BLaER1 treated with 17β-estradiol and CSF1 and Interleukin-3, amounts not matched to agents 10 nM and 100 nM (cell line): ENCODE measurements at regions not wholly inside any gene's neighbourhood (a gene's known extent, or its start where the extent isn't known, plus 50 kb on each side); places are given as distances from the start of the nearest gene placed in this dataset.
A peak's percentile ranks its signal among the peaks of the same experiment; 100 is the strongest.

Source experiments
- H3K27ac ChIP-seq, 11 experiments: shearing (Covaris generic); formaldehyde crosslinking; 2 replicates each; pipeline ENCODE4 v1.8.1; 2022
- H3K27me3 ChIP-seq, 11 experiments: shearing (Covaris generic); formaldehyde crosslinking; 2 replicates each; pipeline ENCODE4 v1.8.1; 2022
- H3K36me3 ChIP-seq, 11 experiments: shearing (Covaris generic); formaldehyde crosslinking; 2 replicates each; pipeline ENCODE4 v1.8.1; 2022
- H3K4me1 ChIP-seq, 10 experiments: shearing (Covaris generic); formaldehyde crosslinking; 2 replicates each; pipeline ENCODE4 v1.8.1; 2022
- H3K4me2 ChIP-seq, 11 experiments: shearing (Covaris generic); formaldehyde crosslinking; 2 replicates each; pipeline ENCODE4 v1.8.1; 2022
- H3K4me3 ChIP-seq, 10 experiments: shearing (Covaris generic); formaldehyde crosslinking; 2 replicates each; pipeline ENCODE4 v1.8.1; 2022
- H3K9ac ChIP-seq, 11 experiments: shearing (Covaris generic); formaldehyde crosslinking; 2 replicates each; pipeline ENCODE4 v1.8.1; 2022
- H3K9me3 ChIP-seq, 11 experiments: shearing (Covaris generic); formaldehyde crosslinking; replicated peaks in 1 of 11; 2 replicates each; pipeline ENCODE4 v1.8.1; 2022
- H4K20me1 ChIP-seq, 11 experiments: shearing (Covaris generic); formaldehyde crosslinking; 2 replicates each; pipeline ENCODE4 v1.8.1; 2022
- Cebpa-rat ChIP-seq, 11 experiments: shearing (Covaris generic); IDR thresholded peaks; 2 replicates each; pipeline ENCODE4 v1.8.1; 2022

DNA sequence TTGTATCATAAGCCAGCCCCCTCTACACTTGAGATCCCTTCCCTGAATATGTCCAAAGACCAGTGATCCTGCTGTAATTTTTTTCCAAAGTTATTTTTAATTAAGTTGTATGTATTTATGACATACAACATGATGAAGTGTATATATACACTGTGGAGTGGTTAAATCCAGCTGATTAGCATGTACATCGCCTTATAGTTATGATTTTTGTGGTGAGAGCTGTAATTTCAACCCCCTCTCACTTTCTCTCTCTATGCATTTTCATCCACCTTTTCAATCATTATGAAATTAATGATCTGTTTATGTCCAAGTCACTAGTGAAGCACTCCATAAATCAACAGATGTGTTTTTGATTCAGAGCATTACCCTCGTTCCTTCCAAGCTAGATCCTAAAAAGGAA lies 85.3 kb downstream of the KCTD12 start:
- no peak overlapping the region for H3K4me2 ChIP-seq
- H3K9me3 ChIP-seq, result peaks cover 0 to 23% (median 8%) of the 10 kb centered on the region in 11 experiments; a peak in 17 of 22 replicates
- H3K4me3 ChIP-seq, result no peak overlapping the region
- H3K4me1 ChIP-seq, result peaks cover 0 to 60% (median 13%) of the 10 kb centered on the region in 10 experiments; a peak in 10 of 20 replicates
- H3K9ac ChIP-seq, result no peak overlapping the region
- no peaks in the 10 kb centered on the region for H4K20me1 ChIP-seq
- TF ChIP-seq Cebpa-rat (IDR thresholded peaks at IDR 0.05), result no peak
- no peaks in the 10 kb centered on the region for H3K27me3 ChIP-seq
- no peak overlapping the region for H3K27ac ChIP-seq
- no peaks in the 10 kb centered on the region for H3K36me3 ChIP-seq

DNA sequence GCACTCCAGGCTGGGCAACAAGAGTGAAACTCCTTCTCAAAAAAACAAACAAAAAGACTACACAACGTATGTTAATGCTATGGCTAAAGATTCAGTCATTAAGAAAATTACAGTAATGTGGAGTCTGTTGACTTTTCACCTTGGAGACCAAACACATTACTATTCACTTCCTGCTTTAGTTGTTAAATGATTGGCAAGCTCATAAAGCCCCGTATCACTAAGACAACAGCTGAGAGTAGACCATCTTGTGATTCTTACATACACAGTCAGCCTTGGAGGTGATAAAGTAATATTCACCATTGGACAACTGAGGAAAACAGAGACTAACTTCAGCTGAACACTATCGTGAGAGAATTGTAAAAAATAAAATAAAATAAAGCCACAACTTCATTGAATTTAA lies 86.5 kb downstream of the KCTD12 start:
- H3K4me3 ChIP-seq, result no peak overlapping the region
- no peaks in the 10 kb centered on the region for H3K36me3 ChIP-seq
- TF ChIP-seq Cebpa-rat (IDR thresholded peaks at IDR 0.05), result no peak
- H4K20me1 ChIP-seq, result no peaks in the 10 kb centered on the region
- peak overlapping the region in 2 of 11 experiments; percentile 38 to 51; a peak in 2 of 22 replicates for H3K27ac ChIP-seq
- H3K4me2 ChIP-seq, result no peak overlapping the region
- H3K27me3 ChIP-seq, result no peaks in the 10 kb centered on the region
- no peak overlapping the region for H3K9ac ChIP-seq
- peaks cover 0 to 51% (median 10%) of the 10 kb centered on the region in 10 experiments; a peak in 10 of 20 replicates for H3K4me1 ChIP-seq
- peaks cover 0 to 23% (median 8%) of the 10 kb centered on the region in 11 experiments; a peak in 17 of 22 replicates for H3K9me3 ChIP-seq

DNA sequence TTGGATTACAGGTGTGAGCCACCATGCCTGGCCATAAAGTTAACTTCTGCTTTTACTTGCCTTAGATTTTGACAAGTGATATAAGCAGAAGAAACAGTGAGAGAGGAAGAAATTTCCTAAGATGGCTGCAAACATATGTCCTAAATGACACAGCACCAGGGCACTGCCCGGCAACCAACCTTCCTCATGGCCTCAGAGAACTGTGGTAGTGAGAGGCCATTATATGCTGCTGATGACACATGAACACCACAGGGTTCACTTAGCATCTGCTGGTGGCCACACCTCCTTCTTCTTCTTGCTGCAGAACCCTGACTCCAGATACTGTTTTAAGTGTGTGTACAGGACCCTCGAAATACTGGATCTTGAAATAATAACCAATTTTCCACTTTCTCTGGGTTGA lies 88.2 kb downstream of the KCTD12 start:
- no peak for TF ChIP-seq Cebpa-rat (IDR thresholded peaks at IDR 0.05)
- no peak overlapping the region for H3K9ac ChIP-seq

DNA sequence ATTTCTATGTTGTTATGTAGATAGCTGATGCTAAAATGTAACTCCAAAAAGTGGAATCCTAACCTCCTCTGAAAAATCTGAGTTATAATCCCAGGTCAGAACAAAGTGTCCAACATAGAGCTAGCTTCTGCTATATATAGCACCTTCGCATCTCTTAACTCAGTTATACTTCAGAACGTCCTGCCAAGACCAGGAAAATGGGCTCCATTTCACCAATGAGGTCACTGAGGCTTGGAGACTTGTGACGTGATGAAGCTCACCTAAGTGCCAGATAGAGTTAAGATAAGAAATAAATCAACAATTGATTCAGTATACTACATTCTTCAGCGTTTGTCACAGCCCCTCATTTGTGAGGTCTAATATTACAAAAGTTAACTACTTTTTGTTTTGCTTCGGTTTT lies 88.8 kb downstream of the KCTD12 start:
- H3K27ac ChIP-seq, result no peak overlapping the region
- no peaks in the 10 kb centered on the region for H3K27me3 ChIP-seq
- H3K4me1 ChIP-seq, result peaks cover 0 to 49% (median 12%) of the 10 kb centered on the region in 10 experiments; a peak in 15 of 20 replicates
- peaks cover 0 to 17% (median 6%) of the 10 kb centered on the region in 11 experiments; a peak in 17 of 22 replicates for H3K9me3 ChIP-seq
- no peak for TF ChIP-seq Cebpa-rat (IDR thresholded peaks at IDR 0.05)
- no peak overlapping the region for H3K4me3 ChIP-seq
- no peaks in the 10 kb centered on the region for H4K20me1 ChIP-seq
- no peak overlapping the region for H3K9ac ChIP-seq
- H3K4me2 ChIP-seq, result 0 out of 22 replicates have a peak overlapping the region, but pooled peaks of 1 of the 11 experiments have one; percentile 27
- H3K36me3 ChIP-seq, result no peaks in the 10 kb centered on the region

More for the DNA sequence above, 88.2 kb downstream of the KCTD12 start:
- Histone ChIP-seq H3K36me3 (no peaks in the 10 kb centered on the region), H3K4me1 (peaks cover 0 to 49% (median 6%) of the 10 kb centered on the region in 10 experiments; a peak in 14 of 20 replicates), H3K9me3 (peaks cover 0 to 23% (median 8%) of the 10 kb centered on the region in 11 experiments; a peak in 17 of 22 replicates), H3K27me3 (no peaks in the 10 kb centered on the region), H4K20me1 (no peaks in the 10 kb centered on the region), H3K4me3 (no peak overlapping the region), H3K4me2 (peak overlapping the region in 2 of 11 experiments; percentile 27 to 35; a peak in 3 of 22 replicates), H3K27ac (peak overlapping the region in 1 of 11 experiments; percentile 25; a peak in 1 of 22 replicates)

DNA sequence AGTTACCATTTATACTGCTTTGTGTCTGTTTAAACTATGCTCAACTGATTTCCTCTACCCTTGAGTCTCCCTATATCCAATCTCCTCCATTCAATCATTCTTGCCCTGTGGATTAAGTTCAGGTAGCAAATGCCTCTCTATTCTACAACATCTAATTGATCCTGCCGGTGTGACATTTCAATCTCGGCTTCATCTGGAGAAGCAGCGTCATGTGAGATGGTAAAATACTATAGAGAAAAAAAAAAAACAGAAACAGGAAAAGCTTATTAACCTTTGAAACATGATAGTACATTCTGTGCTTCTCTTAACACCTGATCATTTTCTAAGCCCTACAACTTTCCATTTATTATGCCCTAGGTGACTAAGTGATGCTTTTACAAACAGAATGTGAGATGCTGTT lies 89.4 kb downstream of the KCTD12 start:
- Histone ChIP-seq H4K20me1 (no peaks in the 10 kb centered on the region), H3K27me3 (no peaks in the 10 kb centered on the region), H3K9ac (no peak overlapping the region), H3K4me1 (peaks cover 0 to 53% (median 13%) of the 10 kb centered on the region in 10 experiments; a peak in 15 of 20 replicates), H3K9me3 (peaks cover 0 to 12% (median 1%) of the 10 kb centered on the region in 11 experiments; a peak in 13 of 22 replicates), H3K36me3 (no peaks in the 10 kb centered on the region), H3K27ac (no peak overlapping the region), H3K4me2 (no peak overlapping the region), H3K4me3 (no peak overlapping the region)
- no peak for TF ChIP-seq Cebpa-rat (IDR thresholded peaks at IDR 0.05)

DNA sequence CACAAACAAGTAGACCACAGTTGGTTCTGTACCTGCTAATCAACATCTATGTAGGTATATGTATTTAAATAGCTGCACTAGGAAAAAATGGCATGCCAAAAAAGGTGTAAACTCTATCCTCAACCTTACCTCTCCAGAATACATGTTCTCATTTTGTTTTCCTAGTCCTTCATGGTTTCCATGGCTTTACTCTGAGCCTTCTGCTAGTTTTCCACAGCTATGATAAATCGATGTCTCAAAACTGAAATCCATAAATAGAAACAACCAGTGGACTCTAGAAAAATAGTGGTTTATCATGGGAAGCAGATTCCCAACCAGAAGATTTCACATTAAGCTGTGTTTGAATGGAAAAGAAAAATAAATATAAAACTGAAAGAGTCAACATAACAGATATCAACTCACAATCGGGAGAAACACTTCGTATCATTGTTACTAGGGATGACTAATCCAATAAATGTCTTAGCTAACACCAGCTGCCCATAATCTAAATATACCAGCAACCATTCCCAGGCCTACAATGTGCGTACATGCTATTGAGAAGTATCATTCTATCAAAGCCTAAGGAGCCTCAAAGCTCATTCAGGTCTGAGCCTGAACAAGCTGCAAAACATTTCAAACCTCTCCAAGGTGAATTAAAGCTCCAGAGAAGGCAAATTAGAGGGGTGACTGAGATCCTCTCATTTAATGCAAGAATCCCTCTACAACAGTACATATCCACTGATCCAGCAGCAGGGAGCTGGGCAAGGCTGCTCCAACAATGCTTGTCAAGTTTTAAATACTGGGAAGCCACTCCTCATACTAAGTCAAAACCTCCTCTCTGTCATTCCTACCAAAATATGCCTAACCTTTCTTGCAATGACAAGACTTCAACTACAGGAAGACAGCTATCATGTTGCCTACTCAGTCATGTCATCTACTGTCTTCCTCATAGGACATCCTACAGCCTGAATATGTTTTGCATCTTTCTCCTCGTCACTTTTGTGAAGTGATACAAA lies 90.2 kb downstream of the KCTD12 start:
- H3K27me3 ChIP-seq, result no peaks in the 10 kb centered on the region
- H4K20me1 ChIP-seq, result no peaks in the 10 kb centered on the region
- H3K4me2 ChIP-seq, result no peak overlapping the region
- TF ChIP-seq Cebpa-rat (IDR thresholded peaks at IDR 0.05), result no peak
- H3K27ac ChIP-seq, result no peak overlapping the region
- H3K36me3 ChIP-seq, result no peaks in the 10 kb centered on the region
- H3K9ac ChIP-seq, result no peak overlapping the region
- H3K4me1 ChIP-seq, result peaks cover 0 to 61% (median 13%) of the 10 kb centered on the region in 10 experiments; a peak in 15 of 20 replicates
- peaks cover 0 to 4% (median 0%) of the 10 kb centered on the region in 11 experiments; a peak in 1 of 22 replicates for H3K9me3 ChIP-seq
- H3K4me3 ChIP-seq, result no peak overlapping the region

DNA sequence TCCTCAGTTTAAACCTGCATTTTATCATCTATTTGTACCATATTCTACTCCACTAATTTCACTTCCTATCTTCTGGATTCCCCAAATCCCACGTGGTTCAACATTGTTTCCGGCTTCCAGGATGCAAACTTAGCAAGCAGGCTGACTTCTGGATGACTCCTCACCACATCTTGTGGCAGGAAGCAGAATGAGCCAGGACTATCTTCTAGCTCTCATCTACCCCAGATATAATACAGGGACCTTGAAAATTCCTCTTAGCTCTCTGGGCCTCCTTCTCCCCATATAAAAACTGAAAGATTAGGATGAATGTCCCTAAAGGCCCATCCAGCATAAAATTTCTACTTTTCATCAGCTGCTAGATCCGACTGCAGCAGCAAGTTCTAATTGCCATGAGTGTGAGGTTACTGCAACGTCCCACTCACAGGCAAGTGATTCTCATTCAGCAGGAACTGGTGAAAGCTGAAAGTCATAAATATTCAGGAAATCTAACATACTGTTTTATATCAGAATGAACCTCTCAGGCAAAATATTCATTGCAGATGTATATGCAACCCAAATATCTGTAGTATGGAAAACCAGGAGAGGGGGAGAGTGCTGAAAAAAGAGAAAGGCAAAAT lies 93.4 kb downstream of the KCTD12 start:
- Histone ChIP-seq H3K9ac (peak overlapping the region in 3 of 11 experiments; percentile 26 to 40 (median 30); a peak in 2 of 22 replicates), H3K36me3 (no peaks in the 10 kb centered on the region), H3K9me3 (no peaks in the 10 kb centered on the region), H3K4me3 (no peak overlapping the region), H3K4me1 (peaks cover 0 to 55% (median 13%) of the 10 kb centered on the region in 10 experiments; a peak in 15 of 20 replicates), H3K27ac (peak overlapping the region in 6 of 11 experiments; percentile 13 to 52 (median 35); a peak in 7 of 22 replicates), H4K20me1 (no peaks in the 10 kb centered on the region), H3K27me3 (no peaks in the 10 kb centered on the region), H3K4me2 (peak overlapping the region in 8 of 11 experiments; percentile 20 to 75 (median 66); a peak in 14 of 22 replicates)
- no peak for TF ChIP-seq Cebpa-rat (IDR thresholded peaks at IDR 0.05)

DNA sequence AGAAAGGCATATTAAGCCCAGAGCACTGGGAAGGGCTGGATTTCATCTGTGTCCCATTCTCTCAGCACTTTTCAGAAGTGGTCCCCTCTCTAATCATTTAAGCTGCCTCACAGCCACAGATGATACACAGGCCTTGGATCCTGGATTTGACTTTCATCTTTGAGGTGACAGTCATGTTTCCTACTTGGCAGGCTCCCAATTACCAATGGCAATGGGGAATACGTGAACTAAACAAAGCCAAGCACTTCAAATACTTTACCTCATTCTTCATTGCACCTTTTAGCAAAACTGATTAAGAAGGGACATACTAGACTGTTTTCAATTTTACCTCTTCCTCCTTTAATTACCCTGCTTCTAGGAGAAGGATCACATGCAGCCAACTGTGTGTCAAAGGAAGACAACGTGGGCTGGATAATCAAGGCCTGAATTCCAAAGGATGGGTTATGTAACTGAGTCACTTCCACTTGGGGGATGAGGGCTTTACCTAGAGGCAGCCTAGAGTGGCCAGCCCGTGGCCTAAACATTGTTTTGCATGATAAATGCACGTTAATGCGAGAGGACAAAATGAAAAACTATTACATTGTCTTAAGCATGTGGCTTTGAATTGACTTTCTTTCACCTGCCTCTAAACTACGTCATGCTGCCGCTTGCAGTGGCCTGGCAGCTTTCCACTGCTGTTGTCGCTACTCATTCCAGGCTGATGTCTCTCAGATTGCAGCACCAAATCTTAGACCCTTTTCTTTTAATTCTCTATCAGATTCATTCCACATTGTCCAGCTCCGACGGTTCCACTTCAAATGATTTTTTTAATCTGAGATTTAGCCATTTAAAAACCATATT lies 95.0 kb downstream of the KCTD12 start:
- Histone ChIP-seq H3K27me3 (no peaks in the 10 kb centered on the region), H3K4me2 (peak overlapping the region in 4 of 11 experiments; percentile 12 to 70 (median 60); a peak in 6 of 22 replicates), H3K9ac (no peak overlapping the region), H3K4me1 (peaks cover 0 to 52% (median 13%) of the 10 kb centered on the region in 10 experiments; a peak in 15 of 20 replicates), H3K36me3 (no peaks in the 10 kb centered on the region), H3K4me3 (no peak overlapping the region), H3K9me3 (peaks cover 0 to 16% (median 0%) of the 10 kb centered on the region in 11 experiments; a peak in 10 of 22 replicates), H3K27ac (no peak overlapping the region; a peak in 1 of 22 replicates), H4K20me1 (no peaks in the 10 kb centered on the region)
- TF ChIP-seq Cebpa-rat (IDR thresholded peaks at IDR 0.05), result no peak
